ENCODE measurements at regions not wholly inside any gene's neighbourhood (a gene's known extent, or its start where the extent isn't known, plus 50 kb on each side); places are given as distances from the start of the nearest gene placed in this dataset.

GRCh38 chr18:75158465-75159237 is 50.3 kb downstream of the PTGR3 start:
- DNase-seq = no peak

- DNase-seq = no peak
Observed at GRCh38 chr18:75157851-75158250, 51.1 kb downstream of the PTGR3 start.

DNA sequence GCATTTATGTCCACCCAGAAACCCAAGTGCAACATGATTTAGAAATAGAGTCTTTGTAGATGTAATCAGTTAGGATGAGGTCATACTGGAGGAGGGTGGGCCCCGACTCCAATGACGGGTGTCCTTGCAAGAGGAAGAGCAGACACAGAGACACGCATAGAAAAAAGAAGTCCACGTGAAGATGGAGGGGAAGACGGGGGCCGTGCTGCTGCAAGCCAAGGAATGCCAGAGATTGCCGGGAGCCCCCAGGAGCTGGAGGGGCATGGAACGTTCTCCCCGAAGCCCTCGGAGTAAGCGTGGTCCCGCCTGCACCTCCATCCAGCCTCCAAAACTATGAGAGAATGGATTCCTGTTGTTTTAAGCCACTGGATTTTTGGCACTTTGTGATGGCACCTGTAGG is 51.6 kb downstream of the PTGR3 start:
- no peak for DNase-seq

- DNase-seq = no peak
Observed at GRCh38 chr18:75156831-75157230, 52.1 kb downstream of the PTGR3 start.

- no peak for DNase-seq
Observed at GRCh38 chr18:75156139-75156750, 52.7 kb downstream of the PTGR3 start.

GRCh38 chr18:75154997-75155396 is 53.9 kb downstream of the PTGR3 start:
- DNase-seq = no peak

- DNase-seq = no peak
Observed at GRCh38 chr18:75154259-75154658, 54.7 kb downstream of the PTGR3 start.

- no peak for DNase-seq
Observed at GRCh38 chr18:75143851-75144250, 65.1 kb downstream of the PTGR3 start.

DNA sequence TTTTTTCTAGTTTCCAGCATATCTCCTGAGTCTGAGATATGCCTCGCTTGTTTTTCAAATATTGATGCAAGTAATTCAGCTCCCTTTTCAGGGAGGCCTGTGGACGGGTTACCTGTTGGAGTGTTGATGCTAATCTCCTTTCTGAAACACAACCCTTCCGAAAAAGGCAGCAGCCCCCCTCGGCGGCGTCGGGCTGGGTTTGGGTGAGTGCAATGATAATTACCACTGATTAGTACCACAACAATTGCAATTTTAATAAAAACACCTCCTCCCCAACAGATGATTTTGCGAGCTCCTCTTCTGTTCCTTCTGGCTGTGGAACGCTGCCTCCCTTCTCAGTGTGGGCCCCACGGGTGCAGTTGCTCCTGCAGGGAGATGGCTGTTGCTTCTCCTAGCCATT is 66.3 kb downstream of the PTGR3 start:
- DNase-seq = no peak

DNA sequence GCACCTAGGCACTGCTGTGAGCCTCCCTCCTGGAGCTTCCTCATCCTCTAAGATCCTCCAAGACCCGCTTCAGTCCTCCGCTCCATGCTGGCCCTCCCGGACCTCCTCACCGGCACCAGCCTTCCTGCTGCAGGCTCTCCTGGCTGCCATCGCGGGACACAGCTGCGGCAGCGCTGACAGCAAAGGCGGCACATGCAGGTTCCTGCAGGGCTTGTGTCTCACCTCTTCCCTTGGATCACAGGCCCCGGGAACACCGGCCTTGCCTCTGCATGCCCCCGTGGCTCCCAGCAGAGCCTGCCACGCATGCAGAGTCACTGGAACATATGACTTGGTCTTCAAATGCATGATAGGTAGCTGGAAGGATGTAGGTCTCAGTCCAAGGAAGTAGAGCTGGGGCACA is 67.2 kb downstream of the PTGR3 start:
- DNase-seq = no peak

- no peak for DNase-seq
Observed at GRCh38 chr18:75141166-75141565, 67.8 kb downstream of the PTGR3 start.

DNA sequence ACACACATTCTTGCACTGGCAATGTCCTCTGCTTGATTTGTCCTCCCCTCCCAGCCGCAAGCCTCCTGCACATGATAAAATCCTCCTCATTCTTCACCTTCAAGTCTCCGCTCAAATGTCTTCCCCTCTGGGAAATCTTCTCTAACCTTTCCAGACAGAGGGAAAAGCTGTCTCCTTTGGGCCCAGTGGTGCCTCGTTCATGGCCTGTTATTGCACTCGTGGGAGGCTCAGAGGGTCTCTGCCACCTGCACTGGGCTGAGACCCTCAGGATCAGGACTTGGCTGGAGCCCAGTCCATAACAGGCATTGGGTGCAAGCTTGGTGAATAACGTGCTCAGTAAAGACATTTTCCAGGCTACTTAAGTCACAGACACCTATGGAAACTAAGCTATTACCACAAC is 68.6 kb downstream of the PTGR3 start:
- no peak for DNase-seq

- DNase-seq = peak; percentile 83
Observed at GRCh38 chr18:75139226-75139911, 69.6 kb downstream of the PTGR3 start.

DNA sequence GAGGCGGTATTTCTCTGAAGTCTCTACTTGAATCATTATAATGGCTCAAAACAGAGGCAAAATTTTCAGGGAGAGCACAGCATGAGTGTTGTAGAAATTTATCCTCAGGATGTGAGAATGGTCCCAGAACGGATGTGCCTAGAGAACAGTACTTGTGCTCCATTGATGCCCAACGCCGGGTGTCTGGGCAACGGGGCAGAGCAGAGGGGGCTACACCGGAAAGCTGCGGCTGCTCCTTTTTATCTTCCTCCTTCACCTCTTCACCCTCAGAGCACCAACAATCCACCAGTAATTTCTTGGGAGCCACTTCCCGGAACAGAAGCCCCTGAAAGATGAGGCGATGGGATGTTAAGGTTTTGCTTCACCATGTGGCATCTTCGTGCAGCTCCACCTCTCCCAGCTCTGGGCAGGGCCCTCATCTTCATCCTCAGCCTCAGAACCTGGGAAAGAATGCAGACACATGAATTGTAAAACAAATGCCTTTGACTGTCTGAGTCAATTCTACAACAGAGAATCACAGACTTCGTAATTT is 71.5 kb downstream of the PTGR3 start:
- no peak for DNase-seq

DNA sequence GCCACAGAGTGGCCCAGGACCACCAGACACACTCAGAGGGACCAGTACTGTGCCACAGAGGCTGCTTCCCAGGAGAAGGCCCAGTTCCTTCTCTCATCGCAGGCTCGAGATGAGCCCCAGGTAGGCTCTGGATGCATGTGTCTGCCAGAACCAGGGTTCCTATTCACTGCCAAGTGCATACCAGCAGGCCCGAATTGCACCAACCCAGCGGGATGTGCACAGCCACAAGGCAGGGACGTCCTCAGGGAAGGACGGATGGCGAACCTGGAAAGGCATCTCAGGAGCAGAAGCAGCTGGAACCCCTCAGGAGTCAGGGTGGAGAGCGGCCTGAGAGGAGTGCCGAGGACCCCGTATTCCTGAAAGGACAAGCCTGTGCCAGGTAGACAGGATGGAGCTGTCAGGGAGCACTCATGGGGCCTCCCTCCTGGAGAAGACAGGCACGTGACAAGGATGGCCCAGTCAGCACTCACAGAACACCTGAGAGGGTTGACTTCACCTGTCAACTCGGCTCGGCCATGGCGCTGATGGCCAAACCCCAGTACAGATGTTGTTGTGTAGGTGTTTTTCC is 73.7 kb downstream of the PTGR3 start:
- DNase-seq = no peak

- DNase-seq = no peak
Observed at GRCh38 chr18:75134611-75134975, 74.3 kb downstream of the PTGR3 start.

DNA sequence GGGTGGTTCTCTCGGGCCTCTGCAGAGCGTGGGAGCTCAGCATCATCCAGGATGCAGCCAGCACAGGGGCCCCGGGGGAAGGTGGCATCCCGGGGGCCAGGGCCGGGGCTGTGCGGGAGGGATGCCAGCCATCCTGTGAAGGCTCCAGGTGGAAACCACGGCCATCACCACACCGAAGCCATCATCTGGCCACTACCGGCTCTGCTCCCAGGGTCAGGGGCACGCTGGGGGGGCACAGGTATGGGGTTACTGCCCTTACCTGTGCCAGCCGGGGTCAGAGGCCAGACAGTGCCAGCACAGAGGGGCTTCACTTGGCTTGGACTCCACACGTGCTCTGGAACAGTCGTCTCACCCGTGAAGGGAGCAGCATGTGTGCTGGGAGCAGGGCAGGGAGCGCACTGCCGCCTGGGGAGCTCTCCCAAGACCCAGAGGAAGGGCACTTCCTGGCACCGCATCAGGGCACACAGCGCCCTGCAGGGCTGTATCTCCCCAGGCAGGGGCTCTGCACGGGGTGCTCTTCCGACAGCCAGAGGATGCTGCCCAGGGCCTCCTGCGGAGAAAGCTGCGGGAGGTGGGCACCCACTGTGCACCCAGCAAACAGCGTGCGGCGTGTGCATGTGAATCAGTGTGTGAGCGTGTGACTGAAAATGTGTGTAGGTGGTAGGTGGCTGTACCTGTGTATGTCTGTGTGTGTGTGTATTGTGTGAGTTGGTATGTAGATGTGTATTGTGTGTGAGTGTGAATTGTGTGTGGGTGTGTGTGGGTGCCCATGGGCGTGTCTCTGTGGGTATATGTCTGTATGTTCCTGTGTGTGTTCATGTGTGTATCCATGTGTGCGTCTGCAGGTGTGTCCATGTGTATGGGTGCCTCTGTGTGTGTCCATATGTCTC is 75.0 kb downstream of the PTGR3 start:
- peak; percentile 44 for DNase-seq

DNA sequence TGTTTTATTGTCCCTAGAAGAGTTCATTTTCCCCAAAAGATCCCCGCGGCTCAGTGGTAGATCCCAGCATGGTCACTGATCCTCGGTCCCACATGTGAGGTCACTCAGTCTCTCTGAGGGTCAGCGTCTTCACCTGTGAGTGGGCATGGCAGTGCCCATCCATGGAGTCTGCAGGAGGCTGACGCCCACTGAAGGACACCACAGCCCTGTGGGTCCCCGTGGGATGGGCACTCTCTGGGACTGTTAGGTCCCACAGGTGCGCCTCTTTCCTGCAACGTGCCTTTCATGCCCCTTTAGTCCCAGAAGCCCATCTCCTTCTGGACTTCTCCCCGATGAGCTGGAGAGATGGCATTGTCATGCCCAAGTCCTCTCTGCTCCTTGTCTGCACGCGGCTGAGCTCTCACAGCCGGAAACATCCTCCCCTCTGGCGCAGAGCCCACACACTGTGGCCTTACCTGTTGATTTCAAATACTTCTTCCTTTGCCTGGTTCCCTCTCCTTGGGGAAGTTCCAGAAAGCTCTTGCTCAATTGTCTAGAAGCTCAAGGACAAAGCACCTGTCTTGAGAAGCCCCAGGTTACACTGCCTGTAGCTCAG is 75.9 kb downstream of the PTGR3 start:
- peak; percentile 66 for DNase-seq

- DNase-seq = no peak
Observed at GRCh38 chr18:75132098-75132870, 76.7 kb downstream of the PTGR3 start.

DNA sequence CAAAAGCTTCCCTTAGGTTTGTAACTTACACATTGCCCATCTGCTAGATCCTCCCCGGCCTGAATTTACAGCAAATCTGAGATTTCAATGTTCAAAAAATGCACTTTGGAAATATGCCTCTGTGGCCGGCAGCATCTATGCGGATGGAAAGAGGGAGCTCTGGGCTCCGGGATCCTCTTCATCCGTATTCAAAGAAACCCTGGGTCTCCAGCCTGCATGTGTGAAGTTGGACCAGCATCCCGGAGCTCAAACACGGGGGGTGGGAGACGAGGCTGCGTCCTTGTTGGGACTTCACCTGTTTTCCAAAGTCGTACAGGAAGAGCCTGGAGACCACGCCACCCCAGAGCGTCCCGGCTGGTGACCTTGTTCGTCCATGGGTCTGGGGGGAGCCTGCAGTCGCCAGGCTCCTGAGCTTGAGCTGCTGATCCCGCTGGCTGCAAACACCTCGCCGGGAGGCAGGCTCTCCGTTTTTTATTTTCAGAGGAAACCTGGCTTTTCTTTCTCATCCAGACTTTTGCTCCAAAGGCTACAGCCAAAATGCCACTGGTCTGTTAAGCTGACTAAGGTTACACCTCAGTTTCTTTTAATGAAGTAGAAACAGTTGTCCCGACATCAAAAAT is 77.4 kb downstream of the PTGR3 start:
- DNase-seq = no peak

All from NCI-H69 (cell line).